Gastroesophageal sphincter (tissue), 4 donors: ENCODE measurements at regions not wholly inside any gene's neighbourhood (a gene's known extent, or its start where the extent isn't known, plus 50 kb on each side); places are given as distances from the start of the nearest gene placed in this dataset.

Source experiments
- ATAC-seq: fragments of 150-250 bp; one replicate; pipeline ENCODE4 v1.9.1; 2016; ENCODE audit warnings: mild to moderate bottlenecking, moderate library complexity
- H3K27ac ChIP-seq, 4 donors: fragments of 200-600 bp; sonication (generic) in 3 of 4; 1 replicate in 3 of 4; 2 replicates in 1 of 4; pipeline ENCODE4 v1.5.1; 2016 to 2019
- H3K27me3 ChIP-seq: fragments of 200-600 bp; sonication (generic); one replicate; pipeline ENCODE4 v1.5.1; 2019
- H3K36me3 ChIP-seq, 2 donors: fragments of 200-600 bp; sonication (generic); one replicate each; pipeline ENCODE4 v1.5.1; 2019; ENCODE audit warnings: control low read depth in 1 of 2
- H3K4me1 ChIP-seq, 3 donors: fragments of 200-600 bp; sonication (generic); 1 replicate in 2 of 3; 2 replicates in 1 of 3; pipeline ENCODE4 v1.5.1; 2016 to 2019; ENCODE audit warnings: control low read depth in 2 of 3
- H3K4me3 ChIP-seq, 2 donors: fragments of 200-600 bp; sonication (generic); one replicate each; pipeline ENCODE4 v1.5.1; 2019; ENCODE audit warnings: mild to moderate bottlenecking in 1 of 2, moderate library complexity in 1 of 2
- H3K9me3 ChIP-seq, 3 donors: fragments of 200-600 bp; sonication (generic); one replicate each; pipeline ENCODE4 v1.5.1; 2017 to 2019; ENCODE audit warnings: control low read depth in 2 of 3
- CTCF ChIP-seq, 4 experiments: fragments of 200-600 bp in 2 of 4; fragments of 450-650 bp in 2 of 4; sonication (generic) in 1 of 4; IDR thresholded peaks; one replicate each; pipeline ENCODE4 v1.5.1; 2017 to 2019; ENCODE audit warnings: antibody characterized with exemption in 4 of 4, mild to moderate bottlenecking in 2 of 4, moderate library complexity in 2 of 4
- EP300 ChIP-seq: sonication (generic); formaldehyde crosslinking; IDR thresholded peaks from one replicate; pipeline ENCODE4 v1.6.1; 2017; ENCODE audit warnings: antibody characterized with exemption, mild to moderate bottlenecking
- POLR2A ChIP-seq, 2 donors: fragments of 450-650 bp; IDR thresholded peaks; one replicate each; pipeline ENCODE4 v1.6.1; 2017; ENCODE audit warnings: antibody characterized with exemption in 2 of 2, mild to moderate bottlenecking in 2 of 2, moderate library complexity in 1 of 2
- POLR2AphosphoS5 ChIP-seq: sonication (generic); formaldehyde crosslinking; IDR thresholded peaks from one replicate; pipeline ENCODE4 v1.6.1; 2017; ENCODE audit warnings: antibody characterized with exemption
- WGBS, 2 donors: methylation state at CpG; one replicate each; pipeline ENCODE4 v1.1.5; 2018; ENCODE audit warnings: low coverage in 1 of 2; 5-methylcytosine and 5-hydroxymethylcytosine counted together

GRCh38 chr2:37544591-37545031 is 126.8 kb downstream of the CDC42EP3 start:
- Histone ChIP-seq H3K27me3 (no peaks in the 10 kb centered on the region), H3K4me1 (no peaks in the 10 kb centered on the region), H3K4me3 (no peak overlapping the region), H3K27ac (no peak overlapping the region), H3K36me3 (no peaks in the 10 kb centered on the region), H3K9me3 (no peaks in the 10 kb centered on the region)
- no peak for ATAC-seq
- 60 to 100% methylated on average over 1 of the region's 1 CpG for WGBS, 2 donors
- TF ChIP-seq POLR2A (IDR thresholded peaks at IDR 0.05) (no peak), POLR2AphosphoS5 (no peak), EP300 (no peak), CTCF (IDR thresholded peaks at IDR 0.05) (no peak)

- no peak overlapping the region for H3K27ac ChIP-seq
- WGBS, 2 donors: 61 to 80% methylated on average over 1 to 4 of the region's 4 CpGs
- no peaks in the 10 kb centered on the region for H3K27me3 ChIP-seq
- no peak overlapping the region for H3K4me3 ChIP-seq
- TF ChIP-seq POLR2AphosphoS5 (no peak), EP300 (no peak), CTCF (IDR thresholded peaks at IDR 0.05) (no peak), POLR2A (IDR thresholded peaks at IDR 0.05) (no peak)
- no peaks in the 10 kb centered on the region for H3K9me3 ChIP-seq
- no peak for ATAC-seq
- H3K36me3 ChIP-seq: no peaks in the 10 kb centered on the region
- H3K4me1 ChIP-seq: no peaks in the 10 kb centered on the region
Observed at GRCh38 chr2:37549598-37549997, 121.8 kb downstream of the CDC42EP3 start.

GRCh38 chr2:37550190-37550589 is 121.3 kb downstream of the CDC42EP3 start:
- Histone ChIP-seq H3K36me3 (no peaks in the 10 kb centered on the region), H3K9me3 (no peaks in the 10 kb centered on the region), H3K4me1 (no peaks in the 10 kb centered on the region), H3K27me3 (no peaks in the 10 kb centered on the region), H3K27ac (no peak overlapping the region), H3K4me3 (no peak overlapping the region)
- ATAC-seq: no peak
- TF ChIP-seq CTCF (IDR thresholded peaks at IDR 0.05) (no peak), POLR2A (IDR thresholded peaks at IDR 0.05) (no peak), EP300 (no peak), POLR2AphosphoS5 (no peak)

- WGBS, 2 donors: 92 to 93% methylated on average over 3 of the region's 3 CpGs
- no peaks in the 10 kb centered on the region for H3K36me3 ChIP-seq
- no peak overlapping the region for H3K27ac ChIP-seq
- no peak for ATAC-seq
- H3K9me3 ChIP-seq: no peaks in the 10 kb centered on the region
- no peaks in the 10 kb centered on the region for H3K27me3 ChIP-seq
- H3K4me3 ChIP-seq: no peak overlapping the region
- no peaks in the 10 kb centered on the region for H3K4me1 ChIP-seq
- TF ChIP-seq CTCF (IDR thresholded peaks at IDR 0.05): no peak
- TF ChIP-seq EP300: no peak
- TF ChIP-seq POLR2A (IDR thresholded peaks at IDR 0.05): no peak
- TF ChIP-seq POLR2AphosphoS5: no peak
Observed at GRCh38 chr2:37551783-37552182, 119.7 kb downstream of the CDC42EP3 start.

GRCh38 chr2:37552339-37552738 is 119.1 kb downstream of the CDC42EP3 start:
- no peak overlapping the region for H3K4me3 ChIP-seq
- H3K4me1 ChIP-seq: no peaks in the 10 kb centered on the region
- 86% methylated on average over 2 of the region's 2 CpGs; no CpG with 5 or more reads in 1 of the 2 donors for WGBS, 2 donors
- no peak overlapping the region for H3K27ac ChIP-seq
- no peaks in the 10 kb centered on the region for H3K27me3 ChIP-seq
- TF ChIP-seq POLR2AphosphoS5: no peak
- no peak for TF ChIP-seq POLR2A (IDR thresholded peaks at IDR 0.05)
- no peak for TF ChIP-seq EP300
- no peak for TF ChIP-seq CTCF (IDR thresholded peaks at IDR 0.05)
- no peaks in the 10 kb centered on the region for H3K36me3 ChIP-seq
- no peaks in the 10 kb centered on the region for H3K9me3 ChIP-seq
- no peak for ATAC-seq
